GM10248 (cell line): ENCODE measurements at regions not wholly inside any gene's neighbourhood (a gene's known extent, or its start where the extent isn't known, plus 50 kb on each side); places are given as distances from the start of the nearest gene placed in this dataset.

Source experiments
- CTCF ChIA-PET: fragments of 300-600 bp; sonication (Branson Sonifier 250); formaldehyde crosslinking; extraction: SDS; loops from one replicate; lab custom pipeline; 2021; ENCODE audit warnings: antibody characterized with exemption; lab: Yijun Ruan, JAX
- POLR2A ChIA-PET: fragments of 350-650 bp; sonication (Branson Sonifier 250); formaldehyde crosslinking; extraction: SDS; loops from one replicate; lab custom pipeline; 2020; ENCODE audit warnings: antibody characterized with exemption; lab: Yijun Ruan, JAX
- DNase-seq: peaks from one replicate; pipeline ENCODE4 v3.0.0; 2012; ENCODE audit errors: extremely low spot score
- TF ChIP-seq, protein P1 (sequence below): IDR thresholded peaks from 2 replicates; pipeline ENCODE4 v1.5.1; 2012; ENCODE audit warnings: mild to moderate bottlenecking, low read depth; ENCODE audit errors: extremely low read depth, missing control alignments, control extremely low read depth

DNA sequence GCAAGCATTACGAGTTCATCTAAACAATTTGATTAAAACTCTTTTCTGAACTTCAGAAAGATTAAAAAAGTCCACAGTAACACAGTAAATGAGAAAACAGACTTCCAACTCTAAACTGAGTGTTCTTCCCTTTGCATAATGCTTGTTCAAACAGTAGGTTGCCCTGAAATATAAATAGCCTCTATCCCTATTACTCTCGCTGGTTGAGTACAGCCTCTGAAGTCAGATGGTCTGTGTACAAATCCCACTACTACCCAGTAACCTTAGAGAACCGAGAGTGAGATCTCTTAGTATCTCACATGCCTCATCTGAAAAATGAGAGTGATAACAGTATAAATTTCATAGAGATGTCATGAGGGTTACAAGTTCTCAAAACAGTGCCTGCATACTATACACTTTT is 591.6 kb downstream of the CAAP1 start:
- ChIA-PET CTCF (no interaction called here), POLR2A (no interaction called here)
- TF ChIP-seq, protein P1, sequence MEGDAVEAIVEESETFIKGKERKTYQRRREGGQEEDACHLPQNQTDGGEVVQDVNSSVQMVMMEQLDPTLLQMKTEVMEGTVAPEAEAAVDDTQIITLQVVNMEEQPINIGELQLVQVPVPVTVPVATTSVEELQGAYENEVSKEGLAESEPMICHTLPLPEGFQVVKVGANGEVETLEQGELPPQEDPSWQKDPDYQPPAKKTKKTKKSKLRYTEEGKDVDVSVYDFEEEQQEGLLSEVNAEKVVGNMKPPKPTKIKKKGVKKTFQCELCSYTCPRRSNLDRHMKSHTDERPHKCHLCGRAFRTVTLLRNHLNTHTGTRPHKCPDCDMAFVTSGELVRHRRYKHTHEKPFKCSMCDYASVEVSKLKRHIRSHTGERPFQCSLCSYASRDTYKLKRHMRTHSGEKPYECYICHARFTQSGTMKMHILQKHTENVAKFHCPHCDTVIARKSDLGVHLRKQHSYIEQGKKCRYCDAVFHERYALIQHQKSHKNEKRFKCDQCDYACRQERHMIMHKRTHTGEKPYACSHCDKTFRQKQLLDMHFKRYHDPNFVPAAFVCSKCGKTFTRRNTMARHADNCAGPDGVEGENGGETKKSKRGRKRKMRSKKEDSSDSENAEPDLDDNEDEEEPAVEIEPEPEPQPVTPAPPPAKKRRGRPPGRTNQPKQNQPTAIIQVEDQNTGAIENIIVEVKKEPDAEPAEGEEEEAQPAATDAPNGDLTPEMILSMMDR: no peak
- DNase-seq: no peak

DNA sequence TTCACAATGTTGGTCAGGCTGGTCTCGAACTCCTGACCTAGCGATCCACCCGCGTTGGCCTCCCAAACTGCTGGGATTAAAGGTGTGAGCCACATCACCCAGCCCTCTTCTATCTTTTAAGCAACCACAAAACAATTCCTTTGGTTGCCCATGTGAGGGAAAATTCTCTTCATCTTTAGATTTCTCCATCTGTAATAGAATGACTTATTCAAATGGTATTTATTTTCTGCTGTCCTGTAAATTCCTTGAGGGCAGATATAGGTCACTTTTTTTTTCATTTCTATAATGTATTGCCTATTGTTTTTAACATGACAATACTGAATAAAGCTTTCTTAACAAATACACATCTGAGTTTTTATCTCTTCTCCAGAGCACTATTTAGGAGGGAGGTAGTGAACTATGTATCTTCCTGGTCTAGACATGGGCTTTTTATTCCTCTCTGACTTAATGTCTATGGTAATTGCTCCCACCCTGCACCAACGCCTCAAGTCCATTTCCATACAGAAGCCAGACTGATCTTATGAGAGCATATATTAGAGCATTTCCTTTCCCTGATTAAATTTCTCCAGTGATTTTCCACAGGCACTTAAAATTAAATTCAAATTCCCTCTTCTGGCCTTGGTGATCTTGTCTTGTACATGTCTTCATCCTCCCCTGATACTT is 595.6 kb downstream of the CAAP1 start:
- CTCF ChIA-PET: interaction anchor here (1.1 kb wide), 1 partner anchor 22 kb away, joined by 3 read pairs; no protein-coding TSS in a partner anchor
- TF ChIP-seq, protein P1: no peak
- no peak for DNase-seq
- POLR2A ChIA-PET: no interaction called here

DNA sequence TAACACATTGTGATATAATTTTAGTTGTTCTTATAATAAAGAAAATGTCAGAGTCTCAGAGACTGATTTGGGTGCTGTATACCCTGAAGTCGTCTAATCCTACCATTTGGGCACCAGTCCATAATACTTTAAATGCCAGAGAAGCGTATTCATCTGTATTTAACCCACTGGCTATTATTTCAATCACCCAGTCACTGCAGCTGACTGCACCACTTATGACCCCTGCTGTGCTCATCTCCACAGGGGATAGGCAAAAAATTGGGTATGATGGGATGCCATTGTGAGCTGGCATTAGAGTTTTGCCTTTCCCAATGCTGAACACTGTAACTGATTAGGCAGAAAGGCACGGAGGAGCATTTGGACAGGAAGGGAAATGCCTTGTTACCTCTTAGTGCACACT is 599.7 kb downstream of the CAAP1 start:
- CTCF ChIA-PET: interaction anchor here (0.8 kb wide), 1 partner anchor 24 kb away, joined by 3 read pairs; no protein-coding TSS in a partner anchor
- POLR2A ChIA-PET: no interaction called here
- no peak for DNase-seq
- TF ChIP-seq, protein P1: no peak

DNA sequence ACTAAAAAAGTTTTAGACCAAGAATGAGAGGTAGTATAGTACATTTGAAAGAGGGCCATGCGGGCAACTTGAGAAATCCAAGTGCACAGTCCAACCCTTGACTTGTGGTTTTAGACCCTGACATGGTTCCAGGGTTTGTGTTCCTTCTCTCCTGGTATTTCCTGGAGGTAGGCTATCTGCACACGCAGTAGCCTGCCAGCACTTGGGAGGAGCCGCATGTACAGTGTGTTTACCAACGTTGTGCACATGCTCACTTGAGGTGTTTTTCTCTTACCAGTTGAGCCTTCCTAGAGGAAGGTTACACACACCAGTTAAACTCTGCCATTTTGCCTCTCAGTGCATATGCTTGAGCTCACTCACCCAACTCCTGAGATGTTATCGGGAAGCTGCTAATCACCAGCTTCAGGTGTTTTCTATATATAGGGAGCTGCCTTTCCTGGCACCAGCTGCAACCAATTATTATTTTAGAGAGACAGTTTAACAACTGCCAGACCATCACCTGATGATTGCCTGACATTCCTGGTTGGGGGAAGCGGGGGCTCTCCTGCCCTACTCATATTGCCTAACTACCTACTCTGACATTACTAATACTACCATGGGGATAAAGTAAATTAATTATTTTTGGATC is 593.4 kb upstream of the TUSC1 start:
- POLR2A ChIA-PET: no interaction called here
- TF ChIP-seq, protein P1: no peak
- DNase-seq: no peak
- CTCF ChIA-PET: no interaction called here

DNA sequence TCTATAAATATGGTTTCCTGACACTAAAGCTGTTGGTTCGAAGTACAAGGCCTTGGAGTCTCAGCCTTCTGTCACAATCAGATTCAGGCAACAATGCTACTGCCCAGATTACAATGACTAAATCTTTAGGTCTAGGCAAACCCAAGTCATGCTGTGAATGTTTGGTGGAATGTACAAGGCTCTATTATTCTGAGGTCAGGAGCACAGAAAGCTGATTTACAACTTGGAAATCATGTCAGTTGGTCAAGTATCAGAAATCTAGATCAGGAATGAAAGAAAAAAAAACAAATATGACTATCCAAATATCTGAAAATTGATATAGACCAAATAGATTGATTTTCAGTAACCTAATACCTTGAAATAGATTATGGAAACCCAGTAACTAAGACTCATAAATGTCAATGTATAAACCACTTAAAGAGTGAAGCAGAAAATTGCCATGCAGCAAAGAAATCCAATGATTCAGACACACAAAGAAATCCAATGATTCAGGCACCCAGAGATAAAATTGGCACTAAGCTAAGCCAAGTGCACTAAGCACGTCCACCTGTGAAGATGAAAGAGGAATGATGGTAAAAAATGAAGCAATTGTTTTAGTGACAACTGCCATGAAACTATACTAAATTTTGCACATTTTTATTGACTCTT is 588.0 kb upstream of the TUSC1 start:
- CTCF ChIA-PET: no interaction called here

More for the DNA sequence above, 588.0 kb upstream of the TUSC1 start:
- TF ChIP-seq, protein P1: no peak
- DNase-seq: no peak
- POLR2A ChIA-PET: no interaction called here
